ENCODE measurements at regions not wholly inside any gene's neighbourhood (a gene's known extent, or its start where the extent isn't known, plus 50 kb on each side); places are given as distances from the start of the nearest gene placed in this dataset.

- 50% methylated on average over 4 of the region's 4 CpGs for WGBS (ENCODE audit: low lambda C conversion rate)
- in situ Hi-C loops (cut with HindIII; ENCODE audit: extremely low pct_ligation_motif_present, low pct_unique_long_range_greater_than_20kb), result no loop called here
- ATAC-seq, result no peak
Observed at GRCh38 chr1:56216218-56216617, 363.1 kb downstream of the PLPP3 start.

More at GRCh38 chr1:56216218-56216617, 363.1 kb downstream of the PLPP3 start:
- CTCF ChIA-PET (ENCODE audit: low intra/inter-chr PET ratio, low total read pairs), result no interaction called here
- no peak overlapping the region for H2AFZ ChIP-seq (ENCODE audit: low read length)
- H3K9me3 ChIP-seq (ENCODE audit: low read length), result no peaks in the 10 kb centered on the region
- H3K4me1 ChIP-seq (ENCODE audit: insufficient read depth, low read length), result no peaks in the 10 kb centered on the region
- POLR2A ChIA-PET, result no interaction called here
- no peaks in the 10 kb centered on the region for H4K20me1 ChIP-seq (ENCODE audit: insufficient read depth, low read length)
- TF ChIP-seq MEF2D (CRISPR knock-in tag; IDR thresholded peaks at IDR 0.05), result no peak
- no peak for TF ChIP-seq FOXK2 (IDR thresholded peaks at IDR 0.05)
- no peak for TF ChIP-seq POLR2AphosphoS5 (IDR thresholded peaks at IDR 0.05; ENCODE audit: low read depth, low read length)
- TF ChIP-seq KLF6 (CRISPR knock-in tag; IDR thresholded peaks at IDR 0.05), result no peak
- TF ChIP-seq ZNF678 (CRISPR knock-in tag; IDR thresholded peaks at IDR 0.05), result no peak
- no peak for TF ChIP-seq ZNF468 (CRISPR knock-in tag; IDR thresholded peaks at IDR 0.05)
- TF ChIP-seq RAD51 (IDR thresholded peaks at IDR 0.05; ENCODE audit: borderline replicate concordance), result no peak
- TF ChIP-seq MBNL3 (CRISPR knock-in tag; conservative IDR thresholded peaks at IDR 0.05), result no peak
- no peak for TF ChIP-seq KDM2A (CRISPR knock-in tag; IDR thresholded peaks at IDR 0.05; ENCODE audit: borderline replicate concordance, low read depth)
- no peak for TF ChIP-seq MEIS2 (CRISPR knock-in tag; IDR thresholded peaks at IDR 0.05)
- TF ChIP-seq ESRRA (CRISPR knock-in tag; IDR thresholded peaks at IDR 0.05; ENCODE audit: low read depth), result no peak
- no peak for TF ChIP-seq NCOA5 (CRISPR knock-in tag; IDR thresholded peaks at IDR 0.05)
- TF ChIP-seq ZNF17 (CRISPR knock-in tag; IDR thresholded peaks at IDR 0.05), result no peak
- no peak for TF ChIP-seq BRCA1 (CRISPR knock-in tag; IDR thresholded peaks at IDR 0.05)
- TF ChIP-seq ZBTB37 (CRISPR knock-in tag; IDR thresholded peaks at IDR 0.05), result no peak
- TF ChIP-seq ZNF20 (CRISPR knock-in tag; IDR thresholded peaks at IDR 0.05), result no peak
- TF ChIP-seq, protein P1, sequence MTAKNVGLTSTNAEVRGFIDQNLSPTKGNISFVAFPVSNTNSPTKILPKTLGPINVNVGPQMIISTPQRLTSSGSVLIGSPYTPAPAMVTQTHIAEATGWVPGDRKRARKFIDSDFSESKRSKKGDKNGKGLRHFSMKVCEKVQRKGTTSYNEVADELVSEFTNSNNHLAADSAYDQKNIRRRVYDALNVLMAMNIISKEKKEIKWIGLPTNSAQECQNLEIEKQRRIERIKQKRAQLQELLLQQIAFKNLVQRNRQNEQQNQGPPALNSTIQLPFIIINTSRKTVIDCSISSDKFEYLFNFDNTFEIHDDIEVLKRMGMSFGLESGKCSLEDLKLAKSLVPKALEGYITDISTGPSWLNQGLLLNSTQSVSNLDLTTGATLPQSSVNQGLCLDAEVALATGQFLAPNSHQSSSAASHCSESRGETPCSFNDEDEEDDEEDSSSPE (CRISPR knock-in tag; IDR thresholded peaks at IDR 0.05), result no peak
- TF ChIP-seq RBM22 (optimal IDR thresholded peaks at IDR 0.05; ENCODE audit: low read length), result no peak
- intact Hi-C loops (cut with micrococcal nuclease; ENCODE audit: unreplicated experiment), result no loop called here
- DNase-seq (ENCODE audit: low spot score) (no peak), FAIRE-seq (no peak)
- no peak overlapping the region for H3K4me3 ChIP-seq (replicated peaks in 1 of 3; ENCODE audit: insufficient read depth in 1 of 3, low read depth in 2 of 3, low read length in 3 of 3)
- H3K79me2 ChIP-seq (ENCODE audit: insufficient read depth, low read length), result no peaks in the 10 kb centered on the region
- H3K4me2 ChIP-seq (ENCODE audit: low read depth, low read length), result no peak overlapping the region
- BruUV-seq (replicated peaks), result no TSS peak
- no peak overlapping the region for H3K27ac ChIP-seq (ENCODE audit: extremely low read length, insufficient read depth, low read length)
- H3K9ac ChIP-seq (ENCODE audit: insufficient read depth, low read depth, low read length), result no peak overlapping the region
- H3K27me3 ChIP-seq (ENCODE audit: control insufficient read depth in 1 of 2, insufficient read depth in 2 of 2, low read length in 2 of 2), result no peaks in the 10 kb centered on the region
- no peaks in the 10 kb centered on the region for H3K36me3 ChIP-seq (replicated peaks in 1 of 2; ENCODE audit: control insufficient read depth in 1 of 2, insufficient read depth in 2 of 2, low read length in 2 of 2)
